ENCODE measurements at regions not wholly inside any gene's neighbourhood (a gene's known extent, or its start where the extent isn't known, plus 50 kb on each side); places are given as distances from the start of the nearest gene placed in this dataset.
"Not testable (repeated sequence)": the region's sequence is repeated elsewhere in the genome, so short reads cannot be mapped to it uniquely, and the experiment has no call there.

GRCh38 chr7:97381815-97382554 lies 264.5 kb downstream of the SDHAF3 start:
- DNase-seq, result no peak

GRCh38 chr7:97390052-97390451 lies 272.6 kb downstream of the SDHAF3 start:
- DNase-seq, result no peak

- DNase-seq, result no peak
Observed at GRCh38 chr7:97390915-97391593, 273.6 kb downstream of the SDHAF3 start.

GRCh38 chr7:97401398-97401797 lies 283.9 kb downstream of the SDHAF3 start:
- DNase-seq, result no peak

GRCh38 chr7:97405835-97406234 lies 288.3 kb downstream of the SDHAF3 start:
- no peak for DNase-seq

GRCh38 chr7:97407106-97407505 lies 289.6 kb downstream of the SDHAF3 start:
- DNase-seq, result no peak

- no peak for DNase-seq
Observed at GRCh38 chr7:97409346-97409745, 291.8 kb downstream of the SDHAF3 start.

- no peak for DNase-seq
Observed at GRCh38 chr7:97418312-97418711, 300.8 kb downstream of the SDHAF3 start.

- no peak for DNase-seq
Observed at GRCh38 chr7:97419898-97420297, 302.4 kb downstream of the SDHAF3 start.

GRCh38 chr7:97421307-97421930 lies 303.9 kb downstream of the SDHAF3 start:
- DNase-seq, result no peak

GRCh38 chr7:97422046-97422445 lies 304.5 kb downstream of the SDHAF3 start:
- no peak for DNase-seq

- DNase-seq, result no peak
Observed at GRCh38 chr7:97430006-97430405, 301.9 kb upstream of the TAC1 start.

- DNase-seq, result no peak
Observed at GRCh38 chr7:97439637-97440214, 292.2 kb upstream of the TAC1 start.

GRCh38 chr7:97446361-97446760 lies 285.5 kb upstream of the TAC1 start:
- DNase-seq, result no peak

- not testable (repeated sequence) for DNase-seq
Observed at GRCh38 chr7:97449448-97449847, 282.4 kb upstream of the TAC1 start.

GRCh38 chr7:97450516-97450915 lies 281.4 kb upstream of the TAC1 start:
- DNase-seq, result no peak

GRCh38 chr7:97454636-97455035 lies 277.2 kb upstream of the TAC1 start:
- DNase-seq, result no peak

- DNase-seq, result no peak
Observed at GRCh38 chr7:97457054-97457453, 274.8 kb upstream of the TAC1 start.

- DNase-seq, result no peak
Observed at GRCh38 chr7:97460433-97460832, 271.5 kb upstream of the TAC1 start.

- no peak for DNase-seq
Observed at GRCh38 chr7:97461596-97461995, 270.3 kb upstream of the TAC1 start.

- DNase-seq, result no peak
Observed at GRCh38 chr7:97466071-97466470, 265.8 kb upstream of the TAC1 start.

GRCh38 chr7:97466999-97467740 lies 264.7 kb upstream of the TAC1 start:
- DNase-seq, result no peak

- no peak for DNase-seq
Observed at GRCh38 chr7:97468493-97468892, 263.4 kb upstream of the TAC1 start.

Measured in fibroblast of skin of abdomen (primary cell).